Vagina (tissue), 2 donors: ENCODE measurements at regions not wholly inside any gene's neighbourhood (a gene's known extent, or its start where the extent isn't known, plus 50 kb on each side); places are given as distances from the start of the nearest gene placed in this dataset.

Experiments
- DNase-seq, 2 donors: peaks; one replicate each; pipeline ENCODE4 v3.0.0-alpha.2; 2017; ENCODE audit errors: extremely low spot score in 2 of 2
- H3K27ac ChIP-seq: fragments of 200-600 bp; sonication (generic); one replicate; pipeline ENCODE4 v1.5.1; 2019
- H3K27me3 ChIP-seq: fragments of 200-600 bp; sonication (generic); one replicate; pipeline ENCODE4 v1.5.1; 2019
- H3K36me3 ChIP-seq, 2 donors: fragments of 200-600 bp; sonication (generic); one replicate each; pipeline ENCODE4 v1.5.1; 2017 to 2019
- H3K4me1 ChIP-seq: fragments of 200-600 bp; sonication (generic); one replicate; pipeline ENCODE4 v1.5.1; 2019
- H3K4me3 ChIP-seq, 2 donors: fragments of 200-600 bp; sonication (generic); 1 replicate in 1 of 2; 2 replicates in 1 of 2; pipeline ENCODE4 v1.5.1; 2016 to 2019
- H3K9me3 ChIP-seq: fragments of 200-600 bp; sonication (generic); one replicate; pipeline ENCODE4 v1.5.1; 2019
- POLR2A ChIP-seq, 2 donors: fragments of 450-650 bp; IDR thresholded peaks; one replicate each; pipeline ENCODE4 v1.6.1; 2017; ENCODE audit warnings: antibody characterized with exemption in 2 of 2, mild to moderate bottlenecking in 2 of 2, moderate library complexity in 2 of 2
- POLR2AphosphoS5 ChIP-seq, 2 donors: sonication (generic); formaldehyde crosslinking; IDR thresholded peaks; one replicate each; pipeline ENCODE4 v1.9.0; 2017; ENCODE audit warnings: antibody characterized with exemption in 2 of 2, mild to moderate bottlenecking in 2 of 2, low read depth in 1 of 2; ENCODE audit not compliant: insufficient read depth in 1 of 2
- intact Hi-C: fragments of 100-400 bp; cut with DNase I; formaldehyde crosslinking; loops from one replicate; pipeline ENCODE4 v1.15.1; 2023
- TF ChIP-seq, protein P1 (sequence below), 3 experiments: fragments of 450-650 bp in 2 of 3; fragments of 200-600 bp in 1 of 3; sonication (generic) in 1 of 3; IDR thresholded peaks; one replicate each; pipeline ENCODE4 v1.5.1; 2017 to 2019; ENCODE audit warnings: antibody characterized with exemption in 3 of 3, mild to moderate bottlenecking in 2 of 3, moderate library complexity in 2 of 3

DNA sequence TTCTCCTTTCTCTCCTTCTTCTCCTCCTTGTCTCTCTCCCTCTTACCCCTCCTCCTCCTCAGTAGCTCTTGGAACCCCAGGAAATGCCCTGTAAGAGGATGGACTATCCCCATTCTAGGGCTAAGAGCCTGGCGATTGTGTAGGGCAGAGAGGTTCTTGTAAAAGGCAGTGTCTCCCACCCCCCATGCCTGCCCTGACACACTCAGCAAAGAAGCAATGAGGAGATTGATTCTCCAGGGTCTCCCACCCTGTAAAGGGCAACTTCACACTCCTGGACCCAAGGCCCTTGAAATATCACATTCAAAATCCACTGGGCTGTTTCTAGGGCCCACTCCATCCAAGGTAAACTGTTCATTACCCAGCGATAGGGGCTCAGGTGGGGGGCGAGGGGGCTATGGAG is 144.1 kb downstream of the INSIG2 start:
- peak; percentile 19 to 37 for DNase-seq
- Histone ChIP-seq H3K9me3 (no peaks in the 10 kb centered on the region), H3K36me3 (no peaks in the 10 kb centered on the region), H3K27ac (no peak overlapping the region), H3K4me1 (no peaks in the 10 kb centered on the region), H3K4me3 (no peak overlapping the region), H3K27me3 (no peaks in the 10 kb centered on the region)
- TF ChIP-seq POLR2AphosphoS5 (IDR thresholded peaks at IDR 0.05; ENCODE audit: insufficient read depth in 1 of 2, low read depth in 1 of 2) (no peak), POLR2A (IDR thresholded peaks at IDR 0.05) (no peak)
- TF ChIP-seq, protein P1, sequence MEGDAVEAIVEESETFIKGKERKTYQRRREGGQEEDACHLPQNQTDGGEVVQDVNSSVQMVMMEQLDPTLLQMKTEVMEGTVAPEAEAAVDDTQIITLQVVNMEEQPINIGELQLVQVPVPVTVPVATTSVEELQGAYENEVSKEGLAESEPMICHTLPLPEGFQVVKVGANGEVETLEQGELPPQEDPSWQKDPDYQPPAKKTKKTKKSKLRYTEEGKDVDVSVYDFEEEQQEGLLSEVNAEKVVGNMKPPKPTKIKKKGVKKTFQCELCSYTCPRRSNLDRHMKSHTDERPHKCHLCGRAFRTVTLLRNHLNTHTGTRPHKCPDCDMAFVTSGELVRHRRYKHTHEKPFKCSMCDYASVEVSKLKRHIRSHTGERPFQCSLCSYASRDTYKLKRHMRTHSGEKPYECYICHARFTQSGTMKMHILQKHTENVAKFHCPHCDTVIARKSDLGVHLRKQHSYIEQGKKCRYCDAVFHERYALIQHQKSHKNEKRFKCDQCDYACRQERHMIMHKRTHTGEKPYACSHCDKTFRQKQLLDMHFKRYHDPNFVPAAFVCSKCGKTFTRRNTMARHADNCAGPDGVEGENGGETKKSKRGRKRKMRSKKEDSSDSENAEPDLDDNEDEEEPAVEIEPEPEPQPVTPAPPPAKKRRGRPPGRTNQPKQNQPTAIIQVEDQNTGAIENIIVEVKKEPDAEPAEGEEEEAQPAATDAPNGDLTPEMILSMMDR (IDR thresholded peaks at IDR 0.05), result no peak
- intact Hi-C loops, result no loop called here

DNA sequence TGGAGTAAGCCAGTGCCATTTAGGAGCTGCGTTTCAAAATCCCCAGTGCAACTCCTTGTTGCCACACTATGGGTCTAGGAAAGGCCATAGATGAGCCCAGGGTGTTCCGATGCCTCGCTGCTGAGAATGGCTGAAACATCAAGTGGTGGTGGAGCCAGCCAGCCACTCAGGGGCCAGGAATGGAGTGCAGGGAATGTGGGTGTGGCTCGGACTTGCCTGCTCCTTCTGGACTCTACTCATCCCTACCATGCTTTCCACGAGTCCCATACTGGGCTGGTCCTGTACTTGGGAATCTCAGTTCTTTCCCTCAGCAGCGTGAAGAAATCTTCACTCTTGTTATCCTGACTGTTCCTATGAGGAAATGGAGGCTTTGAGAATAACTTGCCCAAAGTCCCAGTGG is 143.5 kb downstream of the INSIG2 start:
- peak; percentile 64 to 79 for DNase-seq
- Histone ChIP-seq H3K4me1 (no peaks in the 10 kb centered on the region), H3K4me3 (no peak overlapping the region), H3K27ac (no peak overlapping the region), H3K9me3 (no peaks in the 10 kb centered on the region), H3K36me3 (no peaks in the 10 kb centered on the region), H3K27me3 (no peaks in the 10 kb centered on the region)
- intact Hi-C loops, result no loop called here
- TF ChIP-seq, protein P1 (IDR thresholded peaks at IDR 0.05), result no peak
- TF ChIP-seq POLR2A (IDR thresholded peaks at IDR 0.05), result no peak
- TF ChIP-seq POLR2AphosphoS5 (IDR thresholded peaks at IDR 0.05; ENCODE audit: insufficient read depth in 1 of 2, low read depth in 1 of 2), result no peak

DNA sequence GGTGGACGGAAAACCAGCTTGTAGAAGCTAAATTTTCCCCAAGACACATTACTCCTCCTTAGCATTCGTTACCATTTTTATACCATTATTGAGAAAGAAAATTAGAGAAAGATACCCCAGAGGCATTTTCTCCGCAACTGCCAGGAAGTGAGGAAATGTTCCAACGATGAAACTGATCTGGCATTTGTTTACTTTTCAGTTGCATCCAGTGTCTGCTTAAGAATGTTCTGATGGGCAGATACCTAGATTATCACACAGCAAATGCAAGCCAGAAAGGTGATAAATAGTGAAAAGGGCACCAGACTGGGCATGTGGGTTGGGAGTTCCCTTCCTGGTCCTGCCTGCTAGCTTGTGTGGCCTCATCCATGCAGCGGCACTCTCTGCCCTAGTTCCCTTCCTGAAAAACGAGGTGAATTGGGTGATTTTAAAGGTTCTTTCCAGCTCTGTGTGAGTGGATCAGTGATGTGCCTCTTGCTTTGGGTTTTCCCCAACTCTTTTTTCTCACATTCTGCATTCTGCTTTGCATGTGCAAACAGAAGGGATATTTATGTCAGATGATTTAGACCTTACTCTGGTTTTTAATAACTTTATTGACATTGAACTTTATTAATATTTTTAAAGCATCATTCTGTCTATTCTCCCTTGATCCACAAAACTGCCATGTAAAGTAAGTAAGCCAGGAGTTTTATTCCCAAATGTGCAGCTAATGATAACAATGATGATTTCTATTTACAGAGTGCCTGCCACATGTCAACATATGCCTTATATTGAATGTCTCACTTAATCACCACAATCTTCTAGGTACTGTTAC is 139.6 kb downstream of the INSIG2 start:
- peaks cover under 1% of the 10 kb centered on the region for H3K27me3 ChIP-seq
- no peak for DNase-seq
- no peaks in the 10 kb centered on the region for H3K36me3 ChIP-seq
- TF ChIP-seq POLR2AphosphoS5 (IDR thresholded peaks at IDR 0.05; ENCODE audit: insufficient read depth in 1 of 2, low read depth in 1 of 2), result no peak
- no peak for TF ChIP-seq POLR2A (IDR thresholded peaks at IDR 0.05)
- TF ChIP-seq, protein P1 (IDR thresholded peaks at IDR 0.05), result no peak
- H3K9me3 ChIP-seq, result no peaks in the 10 kb centered on the region
- peaks cover 15% of the 10 kb centered on the region for H3K4me1 ChIP-seq
- no peak overlapping the region for H3K4me3 ChIP-seq
- no peak overlapping the region for H3K27ac ChIP-seq
- intact Hi-C loops, result no loop called here

DNA sequence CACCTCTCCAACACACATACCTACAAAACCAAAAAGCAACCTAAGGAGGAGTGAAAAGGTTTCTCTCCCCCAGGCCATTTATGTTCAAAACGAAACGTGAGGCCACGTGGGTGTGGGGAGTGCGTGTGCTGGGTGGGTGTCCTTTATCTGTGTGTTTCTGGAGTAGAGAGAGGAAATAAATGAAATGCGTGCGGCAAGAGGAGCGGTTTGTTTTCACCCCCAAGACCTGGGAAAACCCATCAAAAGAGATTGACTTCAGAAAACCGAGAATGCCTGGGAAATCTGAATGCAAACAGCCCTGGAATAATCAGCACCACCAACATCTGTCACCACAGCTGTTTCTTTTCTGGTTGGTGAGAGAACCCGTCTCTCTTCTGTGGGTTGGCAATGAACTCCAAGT is 137.4 kb downstream of the INSIG2 start:
- Histone ChIP-seq H3K9me3 (no peaks in the 10 kb centered on the region), H3K27ac (no peak overlapping the region), H3K4me1 (peaks cover 15% of the 10 kb centered on the region), H3K27me3 (peaks cover 8% of the 10 kb centered on the region), H3K4me3 (no peak overlapping the region), H3K36me3 (no peaks in the 10 kb centered on the region)
- no peak for TF ChIP-seq POLR2AphosphoS5 (IDR thresholded peaks at IDR 0.05; ENCODE audit: insufficient read depth in 1 of 2, low read depth in 1 of 2)
- TF ChIP-seq, protein P1 (IDR thresholded peaks at IDR 0.05), result no peak
- no peak for TF ChIP-seq POLR2A (IDR thresholded peaks at IDR 0.05)
- peak in 1 of 2 donors; percentile 34 for DNase-seq
- intact Hi-C loops, result no loop called here

DNA sequence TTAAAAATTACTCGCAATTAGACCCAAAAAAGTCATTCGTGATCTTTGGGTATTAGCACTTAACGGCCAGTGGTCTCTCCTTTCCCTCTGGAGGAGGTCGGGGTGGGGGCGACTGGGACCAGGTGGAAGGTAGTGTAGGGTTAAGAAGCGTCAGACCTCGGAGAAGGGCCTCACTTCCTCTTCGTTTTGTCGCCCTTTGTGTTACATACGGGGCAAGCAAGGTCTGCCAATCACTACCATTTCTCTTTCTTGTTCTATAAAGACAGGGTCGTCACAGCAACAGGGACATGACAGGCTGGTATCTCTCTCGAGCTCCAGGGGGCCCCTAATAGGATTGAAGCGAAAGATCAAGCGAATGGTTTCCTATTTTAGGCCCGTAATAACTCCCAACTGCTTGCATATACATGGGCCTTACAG is 136.6 kb downstream of the INSIG2 start:
- Histone ChIP-seq H3K27ac (no peak overlapping the region), H3K4me3 (no peak overlapping the region), H3K4me1 (peaks cover 15% of the 10 kb centered on the region), H3K9me3 (no peaks in the 10 kb centered on the region), H3K36me3 (no peaks in the 10 kb centered on the region), H3K27me3 (peaks cover 8% of the 10 kb centered on the region)
- DNase-seq, result no peak
- intact Hi-C loops, result loop anchor here (5.0 kb wide), 1 partner anchor 627 kb away; no protein-coding TSS in a partner anchor
- TF ChIP-seq POLR2A (IDR thresholded peaks at IDR 0.05) (no peak), POLR2AphosphoS5 (IDR thresholded peaks at IDR 0.05; ENCODE audit: insufficient read depth in 1 of 2, low read depth in 1 of 2) (no peak)
- TF ChIP-seq, protein P1 (IDR thresholded peaks at IDR 0.05), result no peak
